GM13977 (cell line): ENCODE measurements at regions not wholly inside any gene's neighbourhood (a gene's known extent, or its start where the extent isn't known, plus 50 kb on each side); places are given as distances from the start of the nearest gene placed in this dataset.

Experiments
- DNase-seq: peaks from one replicate; pipeline ENCODE4 v3.0.0; 2012; ENCODE audit warnings: low spot score
- CTCF ChIP-seq: IDR thresholded peaks from 2 replicates; pipeline ENCODE4 v1.5.1; 2012; ENCODE audit warnings: mild to moderate bottlenecking, control low read depth; ENCODE audit not compliant: insufficient read depth; ENCODE audit errors: extremely low read depth, missing control alignments
- in situ Hi-C: fragments of 300-500 bp; cut with MboI; formaldehyde crosslinking; loops from one replicate; pipeline ENCODE4 v1.12.0; 2022; ENCODE audit warnings: low sequenced_read_pairs, low pct_unique_long_range_greater_than_20kb, mixed read lengths, inconsistent platforms; ENCODE audit not compliant: unreplicated experiment

- no peak for TF ChIP-seq CTCF
- in situ Hi-C loops = no loop called here
- no peak for DNase-seq
Observed at GRCh38 chr2:167423731-167424130, 535.5 kb downstream of the XIRP2 start.

GRCh38 chr2:167420211-167420610, 531.9 kb downstream of the XIRP2 start:
- in situ Hi-C loops = no loop called here
- no peak for TF ChIP-seq CTCF
- DNase-seq = no peak

- no peak for TF ChIP-seq CTCF
- no peak for DNase-seq
- in situ Hi-C loops = no loop called here
Observed at GRCh38 chr2:167415068-167415467, 526.8 kb downstream of the XIRP2 start.

GRCh38 chr2:167411367-167411766, 523.1 kb downstream of the XIRP2 start:
- no peak for DNase-seq
- TF ChIP-seq CTCF = no peak
- in situ Hi-C loops = no loop called here

GRCh38 chr2:167406558-167406957, 518.3 kb downstream of the XIRP2 start:
- no peak for DNase-seq
- no peak for TF ChIP-seq CTCF
- in situ Hi-C loops = no loop called here

GRCh38 chr2:167404627-167405284, 516.5 kb downstream of the XIRP2 start:
- in situ Hi-C loops = no loop called here
- TF ChIP-seq CTCF = no peak
- no peak for DNase-seq
